Astrocyte of the spinal cord (primary cell): ENCODE measurements at regions not wholly inside any gene's neighbourhood (a gene's known extent, or its start where the extent isn't known, plus 50 kb on each side); places are given as distances from the start of the nearest gene placed in this dataset.

ENCODE experiments used
- DNase-seq: peaks from one replicate; pipeline ENCODE4 v3.0.0; 2011; ENCODE audit warnings: low read depth, low spot score
- H3K4me3 ChIP-seq: 2 replicates; pipeline ENCODE4 v1.5.1; 2011; ENCODE audit warnings: low read depth, mild to moderate bottlenecking, low read length, moderate library complexity
- CTCF ChIP-seq: IDR thresholded peaks from 2 replicates; pipeline ENCODE4 v1.5.1; 2012; ENCODE audit warnings: low read depth, mild to moderate bottlenecking, low read length, inconsistent platforms
- in situ Hi-C: cut with HindIII; loops from 2 replicates; pipeline ENCODE4 v1.10.0; 2017; ENCODE audit warnings: low sequenced_read_pairs

GRCh38 chr12:61999311-61999710 is 260.9 kb upstream of the USP15 start:
- no peak for TF ChIP-seq CTCF
- no peak for DNase-seq
- no peak overlapping the region for H3K4me3 ChIP-seq
- in situ Hi-C loops, result no loop called here

GRCh38 chr12:62001424-62001823 is 258.8 kb upstream of the USP15 start:
- in situ Hi-C loops, result no loop called here
- TF ChIP-seq CTCF, result no peak
- no peak for DNase-seq
- no peak overlapping the region for H3K4me3 ChIP-seq

GRCh38 chr12:62003226-62003625 is 257.0 kb upstream of the USP15 start:
- DNase-seq, result no peak
- in situ Hi-C loops, result no loop called here
- H3K4me3 ChIP-seq, result no peak overlapping the region
- no peak for TF ChIP-seq CTCF

GRCh38 chr12:62003701-62004100 is 256.5 kb upstream of the USP15 start:
- DNase-seq, result no peak
- no peak for TF ChIP-seq CTCF
- in situ Hi-C loops, result no loop called here
- H3K4me3 ChIP-seq, result no peak overlapping the region

- DNase-seq, result no peak
- H3K4me3 ChIP-seq, result no peak overlapping the region
- no peak for TF ChIP-seq CTCF
- in situ Hi-C loops, result no loop called here
These were observed 254.6 kb upstream of the USP15 start for GRCh38 chr12:62005615-62006014.

GRCh38 chr12:62006076-62006732 is 254.0 kb upstream of the USP15 start:
- TF ChIP-seq CTCF, result peak; percentile 76
- DNase-seq, result peak; percentile 42
- in situ Hi-C loops, result no loop called here
- no peak overlapping the region for H3K4me3 ChIP-seq

GRCh38 chr12:62008703-62009102 is 251.5 kb upstream of the USP15 start:
- no peak for TF ChIP-seq CTCF
- no peak for DNase-seq
- in situ Hi-C loops, result no loop called here
- H3K4me3 ChIP-seq, result no peak overlapping the region
